ENCODE measurements at regions not wholly inside any gene's neighbourhood (a gene's known extent, or its start where the extent isn't known, plus 50 kb on each side); places are given as distances from the start of the nearest gene placed in this dataset.

DNA sequence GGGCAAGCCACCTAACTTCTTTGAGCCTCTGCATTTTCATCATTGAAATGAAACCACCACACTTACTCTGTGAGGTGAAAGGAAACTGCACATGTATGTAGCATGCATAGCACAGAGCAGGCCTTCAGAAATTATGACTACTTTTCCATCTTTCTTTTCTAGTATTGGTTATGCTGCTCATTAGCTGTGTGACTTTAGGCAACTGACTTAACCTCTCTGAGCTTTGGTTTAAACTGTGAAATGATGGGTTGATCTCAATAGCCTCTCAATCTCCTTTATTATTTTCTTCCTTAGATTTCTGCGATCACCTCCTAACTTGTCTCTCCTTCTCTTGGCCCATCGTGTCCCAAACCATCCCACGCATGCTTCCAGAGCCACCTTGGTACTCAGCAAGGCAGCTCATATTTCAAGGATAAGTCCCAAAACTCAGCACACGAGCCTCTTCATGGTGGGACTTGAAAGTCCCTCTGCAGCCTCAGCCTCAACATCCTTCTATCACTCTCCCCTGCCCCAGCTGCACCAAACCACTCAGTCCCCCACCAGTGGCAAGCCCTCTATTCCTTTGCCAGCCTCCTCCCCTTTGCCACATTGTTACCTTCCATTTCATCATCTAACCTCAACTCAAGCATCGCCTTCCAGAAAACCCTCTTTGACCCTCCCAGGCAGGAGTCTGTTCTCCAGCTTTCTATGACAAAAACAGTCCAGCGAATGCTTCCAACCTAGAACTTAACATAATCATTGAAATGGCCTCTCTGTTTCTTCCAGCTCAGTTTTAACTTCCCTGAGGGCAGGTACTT, 60.3 kb upstream of the DNAH5 start:
- Histone ChIP-seq H3K9me3 (no peaks in the 10 kb centered on the region), H3K4me1 (no peaks in the 10 kb centered on the region), H3K27ac (no peak overlapping the region), H3K36me3 (no peaks in the 10 kb centered on the region), H3K27me3 (no peaks in the 10 kb centered on the region), H3K4me3 (no peak overlapping the region)
- TF ChIP-seq, protein P1, sequence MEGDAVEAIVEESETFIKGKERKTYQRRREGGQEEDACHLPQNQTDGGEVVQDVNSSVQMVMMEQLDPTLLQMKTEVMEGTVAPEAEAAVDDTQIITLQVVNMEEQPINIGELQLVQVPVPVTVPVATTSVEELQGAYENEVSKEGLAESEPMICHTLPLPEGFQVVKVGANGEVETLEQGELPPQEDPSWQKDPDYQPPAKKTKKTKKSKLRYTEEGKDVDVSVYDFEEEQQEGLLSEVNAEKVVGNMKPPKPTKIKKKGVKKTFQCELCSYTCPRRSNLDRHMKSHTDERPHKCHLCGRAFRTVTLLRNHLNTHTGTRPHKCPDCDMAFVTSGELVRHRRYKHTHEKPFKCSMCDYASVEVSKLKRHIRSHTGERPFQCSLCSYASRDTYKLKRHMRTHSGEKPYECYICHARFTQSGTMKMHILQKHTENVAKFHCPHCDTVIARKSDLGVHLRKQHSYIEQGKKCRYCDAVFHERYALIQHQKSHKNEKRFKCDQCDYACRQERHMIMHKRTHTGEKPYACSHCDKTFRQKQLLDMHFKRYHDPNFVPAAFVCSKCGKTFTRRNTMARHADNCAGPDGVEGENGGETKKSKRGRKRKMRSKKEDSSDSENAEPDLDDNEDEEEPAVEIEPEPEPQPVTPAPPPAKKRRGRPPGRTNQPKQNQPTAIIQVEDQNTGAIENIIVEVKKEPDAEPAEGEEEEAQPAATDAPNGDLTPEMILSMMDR (IDR thresholded peaks at IDR 0.05), result no peak
- TF ChIP-seq POLR2A (IDR thresholded peaks at IDR 0.05), result no peak
- DNase-seq, result no peak

DNA sequence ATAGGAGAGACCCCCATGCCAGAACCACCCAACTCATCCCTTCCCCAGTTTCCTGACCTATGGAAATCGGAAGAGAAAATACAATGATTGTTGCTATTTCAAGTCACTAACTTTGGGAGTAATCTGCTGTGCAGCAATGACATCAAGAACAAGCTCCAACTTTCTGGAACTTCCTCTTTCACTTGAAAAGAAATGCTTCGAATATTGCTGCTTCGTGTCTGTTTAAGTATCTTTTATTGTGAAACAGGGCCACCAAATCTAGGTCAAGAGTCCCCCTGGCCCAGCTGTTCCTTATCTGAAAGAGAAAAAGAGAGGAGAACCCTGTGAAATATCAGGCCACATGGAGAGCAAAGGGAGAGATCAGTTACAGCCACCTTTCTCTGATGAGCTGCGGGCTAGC, 59.4 kb upstream of the DNAH5 start:
- Histone ChIP-seq H3K27ac (no peak overlapping the region), H3K4me1 (no peaks in the 10 kb centered on the region), H3K9me3 (no peaks in the 10 kb centered on the region), H3K4me3 (no peak overlapping the region), H3K36me3 (no peaks in the 10 kb centered on the region), H3K27me3 (no peaks in the 10 kb centered on the region)
- TF ChIP-seq POLR2A (IDR thresholded peaks at IDR 0.05), result no peak
- TF ChIP-seq, protein P1 (IDR thresholded peaks at IDR 0.05), result no peak
- DNase-seq, result no peak

DNA sequence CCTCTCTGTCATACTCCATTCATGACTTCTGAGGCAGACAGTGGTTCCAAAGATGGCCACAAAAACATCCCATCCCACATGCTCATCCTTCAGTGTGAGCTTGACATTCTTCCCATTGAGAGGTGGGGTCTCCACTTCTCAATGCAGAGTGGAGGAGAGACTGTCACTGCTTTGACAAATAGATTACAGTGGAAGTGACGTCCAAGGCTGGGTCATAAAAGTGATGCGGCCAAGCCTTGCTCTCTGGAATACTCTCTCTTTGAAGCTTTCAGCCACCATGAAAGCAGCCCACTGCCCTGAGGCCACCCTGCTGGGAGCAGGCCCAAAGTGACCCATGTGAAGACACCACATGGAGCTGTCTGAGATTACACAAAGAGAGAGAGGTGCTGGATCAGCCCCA, 59.0 kb upstream of the DNAH5 start:
- TF ChIP-seq, protein P1 (IDR thresholded peaks at IDR 0.05), result no peak
- no peak for TF ChIP-seq POLR2A (IDR thresholded peaks at IDR 0.05)
- Histone ChIP-seq H3K4me1 (no peaks in the 10 kb centered on the region), H3K27ac (no peak overlapping the region), H3K27me3 (no peaks in the 10 kb centered on the region), H3K4me3 (no peak overlapping the region), H3K9me3 (no peaks in the 10 kb centered on the region), H3K36me3 (no peaks in the 10 kb centered on the region)
- no peak for DNase-seq

DNA sequence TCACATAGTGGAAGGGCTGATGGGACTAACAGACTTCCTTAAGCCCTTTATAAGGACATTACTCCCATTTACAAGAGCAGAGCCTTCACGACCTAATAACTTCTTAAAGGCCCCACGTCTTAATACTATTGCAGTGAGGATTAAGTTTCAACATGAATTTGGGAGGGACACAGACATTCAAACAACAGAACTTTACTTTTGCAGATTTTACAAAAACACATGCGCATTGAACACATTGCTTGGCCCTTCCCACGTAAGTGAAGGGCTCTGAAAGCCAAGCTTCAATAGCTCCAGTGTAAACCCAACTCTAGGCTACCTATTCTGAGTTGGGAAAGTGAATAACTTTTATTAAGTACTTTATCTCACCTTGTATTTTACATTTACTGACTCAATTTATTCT, 53.8 kb upstream of the DNAH5 start:
- Histone ChIP-seq H3K27ac (no peak overlapping the region), H3K4me3 (no peak overlapping the region), H3K9me3 (peaks cover 0 to 5% (median 1%) of the 10 kb centered on the region in 4 donors), H3K27me3 (no peaks in the 10 kb centered on the region), H3K36me3 (no peaks in the 10 kb centered on the region), H3K4me1 (no peaks in the 10 kb centered on the region)
- no peak for DNase-seq
- TF ChIP-seq, protein P1 (IDR thresholded peaks at IDR 0.05), result no peak
- no peak for TF ChIP-seq POLR2A (IDR thresholded peaks at IDR 0.05)

DNA sequence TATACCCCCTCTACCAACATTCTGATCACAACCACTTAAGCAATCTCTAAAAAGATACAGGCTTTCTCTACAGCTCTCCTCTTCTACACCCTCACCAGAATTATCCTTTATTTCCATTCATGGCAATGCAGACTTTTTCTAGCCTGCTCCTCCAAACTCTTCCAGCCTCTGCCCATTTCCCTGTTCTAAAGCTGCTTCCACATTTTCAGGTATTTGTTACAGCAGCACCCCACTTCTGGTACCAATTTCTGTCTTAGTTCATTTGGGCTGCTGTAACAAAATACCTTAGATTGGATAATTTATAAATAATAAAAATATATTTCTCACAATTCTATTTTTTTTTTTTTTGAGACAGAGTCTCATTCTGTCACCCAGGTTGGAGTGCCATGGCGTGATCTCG, 53.0 kb upstream of the DNAH5 start:
- DNase-seq, result no peak
- peaks cover 0 to 5% (median 1%) of the 10 kb centered on the region in 4 donors for H3K9me3 ChIP-seq
- no peaks in the 10 kb centered on the region for H3K4me1 ChIP-seq
- no peaks in the 10 kb centered on the region for H3K27me3 ChIP-seq
- no peak overlapping the region for H3K27ac ChIP-seq
- no peak for TF ChIP-seq POLR2A (IDR thresholded peaks at IDR 0.05)
- TF ChIP-seq, protein P1 (IDR thresholded peaks at IDR 0.05), result no peak
- no peaks in the 10 kb centered on the region for H3K36me3 ChIP-seq
- H3K4me3 ChIP-seq, result no peak overlapping the region

All from Peyer's patch (tissue), 4 donors.